HG03064 (cell line): ENCODE measurements at regions not wholly inside any gene's neighbourhood (a gene's known extent, or its start where the extent isn't known, plus 50 kb on each side); places are given as distances from the start of the nearest gene placed in this dataset.

ENCODE experiments used
- ATAC-seq: cut with Tn5 transposase; IDR thresholded peaks from one replicate; pipeline ENCODE4 v1.9.1; 2021; ENCODE audit warnings: low read depth; ENCODE audit not compliant: unreplicated experiment

- no peak for ATAC-seq
Measured at GRCh38 chr5:61734966-61735365, 402.9 kb downstream of the ZSWIM6 start.

- ATAC-seq, result no peak
Measured at GRCh38 chr5:61735531-61735930, 403.5 kb downstream of the ZSWIM6 start.

GRCh38 chr5:61735995-61736394, 403.9 kb downstream of the ZSWIM6 start:
- ATAC-seq, result no peak

- ATAC-seq, result no peak
Measured at GRCh38 chr5:61737301-61737963, 405.4 kb downstream of the ZSWIM6 start.

GRCh38 chr5:61737964-61738340, 405.9 kb downstream of the ZSWIM6 start:
- ATAC-seq, result no peak

GRCh38 chr5:61738446-61738845, 406.4 kb downstream of the ZSWIM6 start:
- no peak for ATAC-seq

GRCh38 chr5:61744690-61745619, 412.9 kb downstream of the ZSWIM6 start:
- no peak for ATAC-seq

- no peak for ATAC-seq
Measured at GRCh38 chr5:61746831-61747575, 414.9 kb downstream of the ZSWIM6 start.

- ATAC-seq, result no peak
Measured at GRCh38 chr5:61748121-61748520, 416.1 kb downstream of the ZSWIM6 start.

GRCh38 chr5:61748651-61749050, 416.6 kb downstream of the ZSWIM6 start:
- ATAC-seq, result no peak

- no peak for ATAC-seq
Measured at GRCh38 chr5:61752588-61752987, 420.5 kb downstream of the ZSWIM6 start.

- no peak for ATAC-seq
Measured at GRCh38 chr5:61754792-61755191, 422.7 kb downstream of the ZSWIM6 start.

GRCh38 chr5:61755726-61756222, 423.7 kb downstream of the ZSWIM6 start:
- ATAC-seq, result no peak

- no peak for ATAC-seq
Measured at GRCh38 chr5:61758711-61759110, 426.7 kb downstream of the ZSWIM6 start.

GRCh38 chr5:61765471-61765870, 433.4 kb downstream of the ZSWIM6 start:
- ATAC-seq, result no peak

GRCh38 chr5:61766141-61766540, 434.1 kb downstream of the ZSWIM6 start:
- ATAC-seq, result no peak

- ATAC-seq, result no peak
Measured at GRCh38 chr5:61767231-61768080, 435.4 kb downstream of the ZSWIM6 start.

GRCh38 chr5:61768692-61769281, 436.7 kb downstream of the ZSWIM6 start:
- ATAC-seq, result peak; percentile 82

GRCh38 chr5:61771062-61771461, 439.0 kb downstream of the ZSWIM6 start:
- no peak for ATAC-seq

- ATAC-seq, result no peak
Measured at GRCh38 chr5:61771808-61772207, 439.8 kb downstream of the ZSWIM6 start.
